WTC11 (cell line): ENCODE measurements at regions not wholly inside any gene's neighbourhood (a gene's known extent, or its start where the extent isn't known, plus 50 kb on each side); places are given as distances from the start of the nearest gene placed in this dataset.

Experiments
- ATAC-seq: fragments of 200-7000 bp; cut with Tn5 transposase; 2 replicates; pipeline ENCODE4 v1.10.0; 2021; ENCODE audit warnings: mild to moderate bottlenecking, moderate library complexity
- CTCF ChIA-PET: fragments of 300-600 bp; sonication (Branson Sonifier 250); formaldehyde crosslinking; loops from one replicate; lab custom pipeline; 2021; ENCODE audit warnings: antibody characterized with exemption; lab: Charles Lee
- POLR2A ChIA-PET: fragments of 350-600 bp; sonication (Branson Sonifier 250); formaldehyde crosslinking; loops from one replicate; lab custom pipeline; 2021; ENCODE audit warnings: antibody characterized with exemption; lab: Charles Lee
- DNase-seq: peaks from one replicate; pipeline ENCODE4 v3.0.0; 2021; ENCODE audit warnings: low spot score
- H3K27ac Mint-ChIP-seq: 2 replicates; pipeline ENCODE4 v1.8.0; 2021; ENCODE audit warnings: mixed read lengths
- H3K27me3 Mint-ChIP-seq: 2 replicates; pipeline ENCODE4 v1.8.0; 2021; ENCODE audit warnings: low read depth, mild to moderate bottlenecking, moderate library complexity, mixed read lengths
- H3K36me3 Mint-ChIP-seq: 2 replicates; pipeline ENCODE4 v1.8.0; 2021; ENCODE audit warnings: mixed read lengths
- H3K4me1 Mint-ChIP-seq: 2 replicates; pipeline ENCODE4 v1.8.0; 2022; ENCODE audit warnings: mixed read lengths
- H3K4me3 Mint-ChIP-seq: 2 replicates; pipeline ENCODE4 v1.8.0; 2021; ENCODE audit warnings: mild to moderate bottlenecking, moderate library complexity, mixed read lengths
- H3K9me3 Mint-ChIP-seq: 2 replicates; pipeline ENCODE4 v1.8.0; 2021; ENCODE audit warnings: mixed read lengths
- ATF1 ChIP-seq: sonication (generic); formaldehyde crosslinking; IDR thresholded peaks from 2 replicates; pipeline ENCODE4 v1.8.1; 2023; ENCODE audit warnings: mild to moderate bottlenecking, moderate library complexity, missing genetic modification reagents
- CBFB ChIP-seq: sonication (generic); formaldehyde crosslinking; IDR thresholded peaks from 2 replicates; pipeline ENCODE4 v1.8.1; 2022; ENCODE audit warnings: mild to moderate bottlenecking, low read depth, missing genetic modification reagents
- CREM ChIP-seq: sonication (generic); formaldehyde crosslinking; IDR thresholded peaks from 2 replicates; pipeline ENCODE4 v1.8.1; 2022; ENCODE audit warnings: mild to moderate bottlenecking, missing genetic modification reagents, moderate library complexity
- EMX1 ChIP-seq: fragments of 250-450 bp; sonication (Bioruptor Pico); IDR thresholded peaks from 2 replicates; pipeline ENCODE4 v1.8.0; 2021; ENCODE audit warnings: mild to moderate bottlenecking
- ESRRA ChIP-seq: sonication (generic); formaldehyde crosslinking; IDR thresholded peaks from 2 replicates; pipeline ENCODE4 v1.8.1; 2022; ENCODE audit warnings: mild to moderate bottlenecking, missing genetic modification reagents, borderline replicate concordance
- FOXK1 ChIP-seq: sonication (generic); formaldehyde crosslinking; IDR thresholded peaks from 2 replicates; pipeline ENCODE4 v1.8.0; 2022; ENCODE audit warnings: mild to moderate bottlenecking, moderate library complexity, missing genetic modification reagents
- FOXP1 ChIP-seq: sonication (generic); formaldehyde crosslinking; IDR thresholded peaks from 2 replicates; pipeline ENCODE4 v1.8.0; 2022; ENCODE audit warnings: missing genetic modification reagents, mild to moderate bottlenecking, moderate library complexity, borderline replicate concordance
- GABPB1 ChIP-seq: sonication (generic); formaldehyde crosslinking; IDR thresholded peaks from 2 replicates; pipeline ENCODE4 v1.8.1; 2023; ENCODE audit warnings: mild to moderate bottlenecking, missing genetic modification reagents
- NFE2L1 ChIP-seq: sonication (generic); formaldehyde crosslinking; IDR thresholded peaks from 2 replicates; pipeline ENCODE4 v1.8.1; 2023; ENCODE audit warnings: missing genetic modification reagents
- NFYB ChIP-seq: sonication (generic); formaldehyde crosslinking; conservative IDR thresholded peaks from 2 replicates; pipeline ENCODE4 v1.8.0; 2022; ENCODE audit warnings: low read depth, missing genetic modification reagents
- NR2C2 ChIP-seq: sonication (generic); formaldehyde crosslinking; IDR thresholded peaks from 2 replicates; pipeline ENCODE4 v1.8.0; 2022; ENCODE audit warnings: mild to moderate bottlenecking, missing genetic modification reagents
- NR3C1 ChIP-seq: sonication (generic); formaldehyde crosslinking; conservative IDR thresholded peaks from 2 replicates; pipeline ENCODE4 v1.8.1; 2023; ENCODE audit warnings: low read depth, mild to moderate bottlenecking, missing genetic modification reagents
- PRRX2 ChIP-seq: fragments of 250-450 bp; sonication (Bioruptor Pico); IDR thresholded peaks from 2 replicates; pipeline ENCODE4 v1.8.0; 2021; ENCODE audit warnings: mild to moderate bottlenecking
- TP53 ChIP-seq: sonication (generic); formaldehyde crosslinking; IDR thresholded peaks from 2 replicates; pipeline ENCODE4 v1.8.1; 2023; ENCODE audit warnings: mild to moderate bottlenecking, missing genetic modification reagents
- ZNF232 ChIP-seq: sonication (generic); formaldehyde crosslinking; IDR thresholded peaks from 2 replicates; pipeline ENCODE4 v1.8.0; 2022; ENCODE audit warnings: mild to moderate bottlenecking, missing genetic modification reagents
- ZNF396 ChIP-seq: fragments of 250-450 bp; sonication (Bioruptor Pico); IDR thresholded peaks from 2 replicates; pipeline ENCODE4 v1.8.0; 2021; ENCODE audit warnings: mild to moderate bottlenecking, moderate library complexity, borderline replicate concordance
- ZNF416 ChIP-seq: fragments of 250-450 bp; sonication (Bioruptor Pico); IDR thresholded peaks from 2 replicates; pipeline ENCODE4 v1.9.0; 2021; ENCODE audit warnings: mild to moderate bottlenecking, inconsistent platforms
- TF ChIP-seq, protein P1 (sequence below): sonication (generic); formaldehyde crosslinking; IDR thresholded peaks from 2 replicates; pipeline ENCODE4 v1.8.1; 2022; ENCODE audit warnings: missing genetic modification reagents, borderline replicate concordance
- TF ChIP-seq, protein P2 (sequence below): sonication (generic); formaldehyde crosslinking; conservative IDR thresholded peaks from 2 replicates; pipeline ENCODE4 v1.8.1; 2022; ENCODE audit warnings: mild to moderate bottlenecking, missing genetic modification reagents
- TF ChIP-seq, protein P3 (sequence below): fragments of 250-450 bp; sonication (Bioruptor Pico); conservative IDR thresholded peaks from 2 replicates; pipeline ENCODE4 v1.9.0; 2021; ENCODE audit warnings: mild to moderate bottlenecking
- TF ChIP-seq, protein P4 (sequence below): sonication (generic); formaldehyde crosslinking; IDR thresholded peaks from 2 replicates; pipeline ENCODE4 v1.8.1; 2022; ENCODE audit warnings: mild to moderate bottlenecking, moderate library complexity, missing genetic modification reagents
- TF ChIP-seq, protein P5 (sequence below): fragments of 250-450 bp; sonication (Bioruptor Pico); IDR thresholded peaks from 2 replicates; pipeline ENCODE4 v1.9.0; 2021; ENCODE audit warnings: mild to moderate bottlenecking

DNA sequence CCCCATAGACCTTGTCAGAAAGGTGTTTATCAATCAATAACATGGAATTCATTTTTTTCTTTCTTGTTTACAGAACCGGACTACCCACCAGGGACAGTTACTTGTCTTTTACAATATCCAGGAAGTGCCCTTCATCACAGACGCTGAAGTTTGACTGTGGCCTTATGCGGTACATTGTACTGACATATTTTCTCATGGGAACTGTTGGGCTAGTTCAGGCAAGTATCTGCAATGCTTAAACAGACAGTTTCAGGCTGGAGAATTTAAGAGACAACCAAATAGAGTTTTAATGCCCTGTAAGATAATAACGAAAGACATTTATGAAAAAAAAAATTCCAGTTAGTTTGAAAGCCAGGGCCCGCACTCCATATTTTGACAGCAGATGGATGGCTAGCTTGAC lies 246.4 kb downstream of the GATA3 start:
- no peak for DNase-seq
- Mint-ChIP-seq H3K36me3 (no peaks in the 10 kb centered on the region), H3K4me3 (no peak overlapping the region), H3K27ac (no peak overlapping the region), H3K4me1 (peaks cover 38% of the 10 kb centered on the region), H3K27me3 (peaks cover 16% of the 10 kb centered on the region), H3K9me3 (no peaks in the 10 kb centered on the region)
- ATAC-seq: no peak
- ChIA-PET POLR2A (no interaction called here), CTCF (no interaction called here)
- TF ChIP-seq NR3C1 (CRISPR knock-in tag): no peak
- no peak for TF ChIP-seq NFE2L1 (CRISPR knock-in tag)
- no peak for TF ChIP-seq FOXK1 (CRISPR knock-in tag)
- no peak for TF ChIP-seq GABPB1 (CRISPR knock-in tag)
- no peak for TF ChIP-seq CREM (CRISPR knock-in tag)
- TF ChIP-seq NFYB (CRISPR knock-in tag): no peak
- TF ChIP-seq PRRX2 (CRISPR knock-in tag): no peak
- TF ChIP-seq, protein P1, sequence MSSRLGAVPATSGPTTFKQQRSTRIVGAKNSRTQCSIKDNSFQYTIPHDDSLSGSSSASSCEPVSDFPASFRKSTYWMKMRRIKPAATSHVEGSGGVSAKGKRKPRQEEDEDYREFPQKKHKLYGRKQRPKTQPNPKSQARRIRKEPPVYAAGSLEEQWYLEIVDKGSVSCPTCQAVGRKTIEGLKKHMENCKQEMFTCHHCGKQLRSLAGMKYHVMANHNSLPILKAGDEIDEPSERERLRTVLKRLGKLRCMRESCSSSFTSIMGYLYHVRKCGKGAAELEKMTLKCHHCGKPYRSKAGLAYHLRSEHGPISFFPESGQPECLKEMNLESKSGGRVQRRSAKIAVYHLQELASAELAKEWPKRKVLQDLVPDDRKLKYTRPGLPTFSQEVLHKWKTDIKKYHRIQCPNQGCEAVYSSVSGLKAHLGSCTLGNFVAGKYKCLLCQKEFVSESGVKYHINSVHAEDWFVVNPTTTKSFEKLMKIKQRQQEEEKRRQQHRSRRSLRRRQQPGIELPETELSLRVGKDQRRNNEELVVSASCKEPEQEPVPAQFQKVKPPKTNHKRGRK (CRISPR knock-in tag): no peak
- TF ChIP-seq ZNF232 (CRISPR knock-in tag): no peak
- TF ChIP-seq, protein P2, sequence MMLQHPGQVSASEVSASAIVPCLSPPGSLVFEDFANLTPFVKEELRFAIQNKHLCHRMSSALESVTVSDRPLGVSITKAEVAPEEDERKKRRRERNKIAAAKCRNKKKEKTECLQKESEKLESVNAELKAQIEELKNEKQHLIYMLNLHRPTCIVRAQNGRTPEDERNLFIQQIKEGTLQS (CRISPR knock-in tag): no peak
- TF ChIP-seq TP53 (CRISPR knock-in tag): no peak
- no peak for TF ChIP-seq EMX1 (CRISPR knock-in tag)
- no peak for TF ChIP-seq ZNF396
- TF ChIP-seq ATF1 (CRISPR knock-in tag): no peak
- no peak for TF ChIP-seq NR2C2 (CRISPR knock-in tag)
- TF ChIP-seq, protein P3, sequence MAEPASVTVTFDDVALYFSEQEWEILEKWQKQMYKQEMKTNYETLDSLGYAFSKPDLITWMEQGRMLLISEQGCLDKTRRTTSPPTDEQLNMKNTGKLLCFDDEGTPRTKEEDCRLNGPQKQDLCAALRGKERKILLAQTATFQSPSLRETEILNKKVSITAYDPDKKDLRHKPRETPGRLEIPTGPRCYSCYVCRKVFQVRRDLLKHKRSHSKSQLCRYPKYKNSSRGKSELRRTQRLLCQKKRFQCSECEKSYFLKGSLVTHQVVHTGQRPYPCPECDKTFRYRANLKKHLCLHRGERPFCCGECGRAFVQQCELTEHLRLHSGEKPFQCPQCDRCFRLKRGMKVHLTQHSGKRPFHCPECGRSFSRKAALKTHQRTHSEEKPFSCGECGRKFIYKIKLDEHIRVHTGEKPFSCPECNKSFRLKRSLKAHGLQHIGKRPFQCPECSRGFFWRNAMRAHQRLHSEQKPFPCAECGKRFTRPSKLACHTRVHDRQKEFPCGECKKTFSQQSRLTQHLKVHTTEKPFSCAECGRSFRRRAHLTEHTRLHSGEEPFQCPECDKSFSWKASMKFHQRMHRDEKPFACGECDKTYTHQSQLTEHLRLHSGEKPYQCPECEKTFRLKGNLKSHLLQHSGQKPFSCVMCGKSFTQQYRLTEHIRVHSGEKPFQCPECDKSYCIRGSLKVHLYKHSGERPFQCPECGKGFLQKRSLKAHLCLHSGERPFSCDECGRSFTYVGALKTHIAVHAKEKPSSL (CRISPR knock-in tag): no peak

DNA sequence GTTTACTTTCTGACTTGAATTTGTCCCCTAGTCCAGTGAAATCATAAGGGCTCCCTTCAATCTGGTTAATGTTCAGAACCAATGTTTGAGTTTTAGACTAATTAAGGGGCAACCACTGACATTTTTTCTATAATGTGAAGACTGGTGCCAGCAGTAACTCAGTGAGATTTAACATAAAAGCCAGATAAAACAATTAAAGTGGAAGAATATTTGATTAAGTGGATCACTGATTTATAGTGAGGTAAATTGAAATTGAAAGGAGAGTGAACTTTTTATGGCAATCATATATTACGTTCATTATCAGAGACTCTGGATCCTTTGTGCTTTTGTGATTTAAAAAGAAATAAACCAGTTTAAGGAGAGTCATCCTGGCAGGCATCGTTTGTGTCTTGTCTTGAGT lies 246.8 kb downstream of the GATA3 start:
- ChIA-PET CTCF (no interaction called here), POLR2A (no interaction called here)
- Mint-ChIP-seq H3K4me1 (peaks cover 37% of the 10 kb centered on the region), H3K27me3 (peaks cover 12% of the 10 kb centered on the region), H3K4me3 (no peak overlapping the region), H3K36me3 (no peaks in the 10 kb centered on the region), H3K27ac (no peak overlapping the region), H3K9me3 (no peaks in the 10 kb centered on the region)
- TF ChIP-seq, protein P4, sequence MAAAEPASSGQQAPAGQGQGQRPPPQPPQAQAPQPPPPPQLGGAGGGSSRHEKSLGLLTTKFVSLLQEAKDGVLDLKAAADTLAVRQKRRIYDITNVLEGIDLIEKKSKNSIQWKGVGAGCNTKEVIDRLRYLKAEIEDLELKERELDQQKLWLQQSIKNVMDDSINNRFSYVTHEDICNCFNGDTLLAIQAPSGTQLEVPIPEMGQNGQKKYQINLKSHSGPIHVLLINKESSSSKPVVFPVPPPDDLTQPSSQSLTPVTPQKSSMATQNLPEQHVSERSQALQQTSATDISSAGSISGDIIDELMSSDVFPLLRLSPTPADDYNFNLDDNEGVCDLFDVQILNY: no peak
- no peak for TF ChIP-seq ESRRA (CRISPR knock-in tag)
- TF ChIP-seq FOXP1: no peak
- no peak for TF ChIP-seq CBFB (CRISPR knock-in tag)
- TF ChIP-seq, protein P5, sequence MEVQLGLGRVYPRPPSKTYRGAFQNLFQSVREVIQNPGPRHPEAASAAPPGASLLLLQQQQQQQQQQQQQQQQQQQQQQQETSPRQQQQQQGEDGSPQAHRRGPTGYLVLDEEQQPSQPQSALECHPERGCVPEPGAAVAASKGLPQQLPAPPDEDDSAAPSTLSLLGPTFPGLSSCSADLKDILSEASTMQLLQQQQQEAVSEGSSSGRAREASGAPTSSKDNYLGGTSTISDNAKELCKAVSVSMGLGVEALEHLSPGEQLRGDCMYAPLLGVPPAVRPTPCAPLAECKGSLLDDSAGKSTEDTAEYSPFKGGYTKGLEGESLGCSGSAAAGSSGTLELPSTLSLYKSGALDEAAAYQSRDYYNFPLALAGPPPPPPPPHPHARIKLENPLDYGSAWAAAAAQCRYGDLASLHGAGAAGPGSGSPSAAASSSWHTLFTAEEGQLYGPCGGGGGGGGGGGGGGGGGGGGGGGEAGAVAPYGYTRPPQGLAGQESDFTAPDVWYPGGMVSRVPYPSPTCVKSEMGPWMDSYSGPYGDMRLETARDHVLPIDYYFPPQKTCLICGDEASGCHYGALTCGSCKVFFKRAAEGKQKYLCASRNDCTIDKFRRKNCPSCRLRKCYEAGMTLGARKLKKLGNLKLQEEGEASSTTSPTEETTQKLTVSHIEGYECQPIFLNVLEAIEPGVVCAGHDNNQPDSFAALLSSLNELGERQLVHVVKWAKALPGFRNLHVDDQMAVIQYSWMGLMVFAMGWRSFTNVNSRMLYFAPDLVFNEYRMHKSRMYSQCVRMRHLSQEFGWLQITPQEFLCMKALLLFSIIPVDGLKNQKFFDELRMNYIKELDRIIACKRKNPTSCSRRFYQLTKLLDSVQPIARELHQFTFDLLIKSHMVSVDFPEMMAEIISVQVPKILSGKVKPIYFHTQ: no peak
- no peak for TF ChIP-seq ZNF416 (CRISPR knock-in tag)
- TF ChIP-seq GABPB1 (CRISPR knock-in tag): no peak
- no peak for DNase-seq
- ATAC-seq: no peak
